PC-9 (cell line): ENCODE measurements at regions not wholly inside any gene's neighbourhood (a gene's known extent, or its start where the extent isn't known, plus 50 kb on each side); places are given as distances from the start of the nearest gene placed in this dataset.

Source experiments
- BruUV-seq: library from RNA; stranded (reverse); fragments of 400-500 nt; replicated peaks from 2 replicates; lab custom pipeline; 2021; lab: Mats Ljungman, UMichigan
- CTCF ChIA-PET: fragments of 300-600 bp; sonication (Branson Sonifier 250); formaldehyde crosslinking; loops from one replicate; lab custom pipeline; 2022; ENCODE audit warnings: antibody characterized with exemption; lab: Charles Lee
- POLR2A ChIA-PET: fragments of 300-600 bp; sonication (Branson Sonifier 250); formaldehyde crosslinking; loops from one replicate; lab custom pipeline; 2022; ENCODE audit warnings: antibody characterized with exemption; ENCODE audit not compliant: unreplicated experiment; lab: Charles Lee
- DNase-seq, 2 experiments: peaks; one replicate each; pipeline versions ENCODE4 v3.0.0 to v3.0.0-alpha.2; 2015 to 2022; ENCODE audit warnings: mixed read lengths in 1 of 2
- H2AFZ ChIP-seq: fragments of 200-600 bp; sonication (generic); 2 replicates; pipeline ENCODE4 v1.8.1; 2017; ENCODE audit warnings: antibody characterized with exemption
- H3F3A ChIP-seq: fragments of 200-600 bp; sonication (generic); 2 replicates; pipeline ENCODE4 v1.8.1; 2017; ENCODE audit warnings: antibody characterized with exemption, mild to moderate bottlenecking, low read depth; ENCODE audit not compliant: insufficient read depth
- H3K27ac ChIP-seq: fragments of 200-600 bp; sonication (generic); 2 replicates; pipeline ENCODE4 v1.6.1; 2016; ENCODE audit warnings: mixed run types
- H3K27me3 ChIP-seq: fragments of 200-600 bp; sonication (generic); 2 replicates; pipeline ENCODE4 v1.6.1; 2016; ENCODE audit warnings: low read depth, mixed run types; ENCODE audit not compliant: insufficient read depth
- H3K36me3 ChIP-seq: fragments of 200-600 bp; sonication (generic); 2 replicates; pipeline ENCODE4 v1.6.1; 2016; ENCODE audit warnings: low read depth, mixed run types
- H3K4me1 ChIP-seq: fragments of 200-600 bp; sonication (generic); replicated peaks from 2 replicates; pipeline ENCODE4 v1.6.1; 2016; ENCODE audit warnings: mixed run types; ENCODE audit not compliant: insufficient read depth
- H3K4me2 ChIP-seq: fragments of 200-600 bp; sonication (generic); 2 replicates; pipeline ENCODE4 v1.6.1; 2017; ENCODE audit warnings: mixed run types
- H3K4me3 ChIP-seq: fragments of 200-600 bp; sonication (generic); 2 replicates; pipeline ENCODE4 v1.6.1; 2016; ENCODE audit warnings: mixed run types
- H3K79me2 ChIP-seq: fragments of 200-600 bp; sonication (generic); 2 replicates; pipeline ENCODE4 v1.6.1; 2017; ENCODE audit warnings: low read depth, mixed run types
- H3K9me2 ChIP-seq: fragments of 200-600 bp; sonication (generic); 2 replicates; pipeline ENCODE4 v1.8.1; 2017; ENCODE audit warnings: mild to moderate bottlenecking; ENCODE audit not compliant: insufficient read depth
- H3K9me3 ChIP-seq: fragments of 200-600 bp; sonication (generic); 2 replicates; pipeline ENCODE4 v1.8.1; 2016; ENCODE audit warnings: low read depth; ENCODE audit not compliant: insufficient read depth
- H4K20me1 ChIP-seq: fragments of 200-600 bp; sonication (generic); 2 replicates; pipeline ENCODE4 v1.8.1; 2017; ENCODE audit not compliant: insufficient read depth
- EZH2 ChIP-seq: fragments of 200-600 bp; sonication (generic); IDR thresholded peaks from 2 replicates; pipeline ENCODE4 v1.8.0; 2017; ENCODE audit warnings: antibody characterized with exemption, low read depth
- intact Hi-C: fragments of 100-400 bp; cut with micrococcal nuclease; formaldehyde crosslinking; loops from one replicate; pipeline ENCODE4 v1.10.0; 2022; ENCODE audit not compliant: unreplicated experiment
- TF ChIP-seq, protein P1 (sequence below): fragments of 200-600 bp; sonication (generic); conservative IDR thresholded peaks from 2 replicates; pipeline ENCODE4 v1.6.1; 2017; ENCODE audit warnings: mixed run types, antibody characterized with exemption, mild to moderate bottlenecking, moderate library complexity

DNA sequence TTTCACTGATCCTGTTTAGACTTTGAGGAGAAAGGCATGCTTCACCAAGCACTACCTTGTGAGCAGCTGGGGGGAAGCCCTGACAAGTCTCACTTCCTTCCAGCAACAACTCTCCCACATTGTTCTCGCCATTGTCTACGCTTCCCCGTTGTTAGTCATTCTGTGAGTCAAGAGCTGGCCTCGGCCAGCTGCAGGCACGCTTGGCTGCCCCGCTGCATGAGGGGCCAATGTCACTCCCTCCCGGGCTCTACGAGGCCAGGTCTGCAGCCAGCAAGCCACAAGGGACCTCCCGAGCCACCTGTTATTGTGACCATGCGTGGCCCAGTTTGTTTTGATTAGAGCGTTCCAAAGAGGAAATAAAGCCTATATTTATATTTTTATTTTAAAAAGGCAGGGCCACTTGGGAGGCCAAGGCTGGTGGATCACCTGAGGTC, 220.9 kb downstream of the FOXO1 start:
- Histone ChIP-seq H3K79me2 (no peaks in the 10 kb centered on the region), H3K4me2 (no peak overlapping the region), H3K9me2 (no peaks in the 10 kb centered on the region), H4K20me1 (no peaks in the 10 kb centered on the region), H3K36me3 (no peaks in the 10 kb centered on the region), H3F3A (no peaks in the 10 kb centered on the region), H3K27me3 (no peaks in the 10 kb centered on the region), H3K9me3 (no peaks in the 10 kb centered on the region), H3K4me3 (no peak overlapping the region), H2AFZ (no peak overlapping the region), H3K4me1 (peaks cover 11% of the 10 kb centered on the region), H3K27ac (no peak overlapping the region)
- intact Hi-C loops: loop anchor here (1.0 to 2.0 kb wide), 2 partner anchors 8 to 219 kb away; no protein-coding TSS in a partner anchor
- no TSS peak for BruUV-seq
- TF ChIP-seq, protein P1, sequence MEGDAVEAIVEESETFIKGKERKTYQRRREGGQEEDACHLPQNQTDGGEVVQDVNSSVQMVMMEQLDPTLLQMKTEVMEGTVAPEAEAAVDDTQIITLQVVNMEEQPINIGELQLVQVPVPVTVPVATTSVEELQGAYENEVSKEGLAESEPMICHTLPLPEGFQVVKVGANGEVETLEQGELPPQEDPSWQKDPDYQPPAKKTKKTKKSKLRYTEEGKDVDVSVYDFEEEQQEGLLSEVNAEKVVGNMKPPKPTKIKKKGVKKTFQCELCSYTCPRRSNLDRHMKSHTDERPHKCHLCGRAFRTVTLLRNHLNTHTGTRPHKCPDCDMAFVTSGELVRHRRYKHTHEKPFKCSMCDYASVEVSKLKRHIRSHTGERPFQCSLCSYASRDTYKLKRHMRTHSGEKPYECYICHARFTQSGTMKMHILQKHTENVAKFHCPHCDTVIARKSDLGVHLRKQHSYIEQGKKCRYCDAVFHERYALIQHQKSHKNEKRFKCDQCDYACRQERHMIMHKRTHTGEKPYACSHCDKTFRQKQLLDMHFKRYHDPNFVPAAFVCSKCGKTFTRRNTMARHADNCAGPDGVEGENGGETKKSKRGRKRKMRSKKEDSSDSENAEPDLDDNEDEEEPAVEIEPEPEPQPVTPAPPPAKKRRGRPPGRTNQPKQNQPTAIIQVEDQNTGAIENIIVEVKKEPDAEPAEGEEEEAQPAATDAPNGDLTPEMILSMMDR: no peak
- no peak for TF ChIP-seq EZH2
- peak in 1 of 2 experiments; percentile 67 for DNase-seq
- ChIA-PET CTCF (no interaction called here), POLR2A (no interaction called here)

GRCh38 chr13:40446365-40446764, 220.1 kb downstream of the FOXO1 start:
- no peaks in the 10 kb centered on the region for H4K20me1 ChIP-seq
- no peak overlapping the region for H3K4me3 ChIP-seq
- intact Hi-C loops: no loop called here
- no peaks in the 10 kb centered on the region for H3F3A ChIP-seq
- TF ChIP-seq EZH2: no peak
- TF ChIP-seq, protein P1: no peak
- no TSS peak for BruUV-seq
- H3K4me1 ChIP-seq: peaks cover 3% of the 10 kb centered on the region
- CTCF ChIA-PET: no interaction called here
- no peak overlapping the region for H2AFZ ChIP-seq
- H3K36me3 ChIP-seq: no peaks in the 10 kb centered on the region
- H3K79me2 ChIP-seq: no peaks in the 10 kb centered on the region
- H3K9me3 ChIP-seq: no peaks in the 10 kb centered on the region
- no peak for DNase-seq
- no peak overlapping the region for H3K27ac ChIP-seq
- POLR2A ChIA-PET: no interaction called here
- no peaks in the 10 kb centered on the region for H3K27me3 ChIP-seq
- no peaks in the 10 kb centered on the region for H3K9me2 ChIP-seq
- H3K4me2 ChIP-seq: no peak overlapping the region

DNA sequence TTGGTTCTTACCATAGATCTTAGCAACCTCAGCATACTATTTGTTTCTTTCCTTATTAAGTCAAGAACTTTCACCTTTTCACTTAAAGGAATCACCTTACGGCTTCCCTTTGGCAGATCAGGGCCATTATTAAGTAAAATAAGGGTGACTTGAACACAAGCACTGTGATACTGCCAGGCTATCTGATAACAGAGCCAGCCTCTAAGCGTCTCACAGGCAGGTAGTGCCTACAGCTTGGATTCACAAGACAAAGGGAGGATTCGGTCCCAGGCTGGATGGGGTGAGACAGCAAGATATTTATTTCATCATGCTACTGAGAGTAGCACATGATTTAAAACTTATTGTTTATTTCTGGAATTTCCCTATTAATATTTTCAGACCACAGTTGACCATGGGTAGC, 218.6 kb downstream of the FOXO1 start:
- POLR2A ChIA-PET: no interaction called here
- CTCF ChIA-PET: no interaction called here
- Histone ChIP-seq H3K4me3 (no peak overlapping the region), H3K4me2 (no peak overlapping the region), H4K20me1 (no peaks in the 10 kb centered on the region), H3K79me2 (no peaks in the 10 kb centered on the region), H3K9me3 (no peaks in the 10 kb centered on the region), H3F3A (peaks cover 9% of the 10 kb centered on the region; the same call in 1 of the 2 replicates), H2AFZ (no peak overlapping the region), H3K27ac (no peak overlapping the region), H3K4me1 (peaks cover 13% of the 10 kb centered on the region), H3K27me3 (no peaks in the 10 kb centered on the region), H3K9me2 (no peaks in the 10 kb centered on the region), H3K36me3 (no peaks in the 10 kb centered on the region)
- TF ChIP-seq EZH2: no peak
- TF ChIP-seq, protein P1: no peak
- no TSS peak for BruUV-seq
- intact Hi-C loops: no loop called here
- no peak for DNase-seq
